ENCODE measurements at regions not wholly inside any gene's neighbourhood (a gene's known extent, or its start where the extent isn't known, plus 50 kb on each side); places are given as distances from the start of the nearest gene placed in this dataset.

GRCh38 chr10:109451879-109452278 is 471.4 kb downstream of the XPNPEP1 start:
- Histone ChIP-seq H3K27me3 (peaks cover 0 to 22% (median 4%) of the 10 kb centered on the region in 4 donors), H3K27ac (replicated peaks in 1 of 4) (no peak overlapping the region), H3K36me3 (no peaks in the 10 kb centered on the region), H3K9me3 (no peaks in the 10 kb centered on the region), H3K4me1 (peaks cover 0 to 5% (median 4%) of the 10 kb centered on the region in 4 donors), H3K4me3 (no peak overlapping the region)
- intact Hi-C loops (cut with DNase I), result no loop called here
- DNase-seq (ENCODE audit: extremely low spot score), result no peak
- TF ChIP-seq EP300 (IDR thresholded peaks at IDR 0.05) (no peak), POLR2A (IDR thresholded peaks at IDR 0.05; ENCODE audit: low read depth) (no peak), POLR2AphosphoS5 (IDR thresholded peaks at IDR 0.05) (no peak), CTCF (IDR thresholded peaks at IDR 0.05) (no peak)
- 97% methylated on average over 2 of the region's 2 CpGs for WGBS

- H3K4me3 ChIP-seq, result no peak overlapping the region
- TF ChIP-seq EP300 (IDR thresholded peaks at IDR 0.05), result no peak
- TF ChIP-seq POLR2AphosphoS5 (IDR thresholded peaks at IDR 0.05), result no peak
- TF ChIP-seq CTCF (IDR thresholded peaks at IDR 0.05), result no peak
- TF ChIP-seq POLR2A (IDR thresholded peaks at IDR 0.05; ENCODE audit: low read depth), result no peak
- H3K27ac ChIP-seq (replicated peaks in 1 of 4), result no peak overlapping the region
- DNase-seq (ENCODE audit: extremely low spot score), result no peak
- peaks cover 0 to 10% (median 0%) of the 10 kb centered on the region in 4 donors for H3K27me3 ChIP-seq
- H3K4me1 ChIP-seq, result no peaks in the 10 kb centered on the region
- intact Hi-C loops (cut with DNase I), result no loop called here
- no peaks in the 10 kb centered on the region for H3K36me3 ChIP-seq
- no peaks in the 10 kb centered on the region for H3K9me3 ChIP-seq
Observed at GRCh38 chr10:109450702-109451101, 472.6 kb downstream of the XPNPEP1 start.

GRCh38 chr10:109433434-109433833 is 489.9 kb downstream of the XPNPEP1 start:
- Histone ChIP-seq H3K27ac (replicated peaks in 1 of 4) (no peak overlapping the region), H3K4me3 (no peak overlapping the region), H3K27me3 (no peaks in the 10 kb centered on the region), H3K4me1 (peaks cover 0 to 17% (median 11%) of the 10 kb centered on the region in 4 donors), H3K36me3 (no peaks in the 10 kb centered on the region), H3K9me3 (no peaks in the 10 kb centered on the region)
- intact Hi-C loops (cut with DNase I), result no loop called here
- TF ChIP-seq EP300 (IDR thresholded peaks at IDR 0.05), result no peak
- TF ChIP-seq POLR2AphosphoS5 (IDR thresholded peaks at IDR 0.05), result no peak
- TF ChIP-seq CTCF (IDR thresholded peaks at IDR 0.05), result no peak
- TF ChIP-seq POLR2A (IDR thresholded peaks at IDR 0.05; ENCODE audit: low read depth), result no peak
- DNase-seq (ENCODE audit: extremely low spot score), result no peak

- WGBS, result 90% methylated on average over 2 of the region's 2 CpGs
- Histone ChIP-seq H3K27ac (replicated peaks in 1 of 4) (no peak overlapping the region), H3K4me1 (peaks cover 0 to 18% (median 11%) of the 10 kb centered on the region in 4 donors), H3K27me3 (no peaks in the 10 kb centered on the region), H3K36me3 (no peaks in the 10 kb centered on the region), H3K4me3 (no peak overlapping the region), H3K9me3 (no peaks in the 10 kb centered on the region)
- DNase-seq (ENCODE audit: extremely low spot score), result no peak
- TF ChIP-seq POLR2A (IDR thresholded peaks at IDR 0.05; ENCODE audit: low read depth) (no peak), POLR2AphosphoS5 (IDR thresholded peaks at IDR 0.05) (no peak), CTCF (IDR thresholded peaks at IDR 0.05) (no peak), EP300 (IDR thresholded peaks at IDR 0.05) (no peak)
- intact Hi-C loops (cut with DNase I), result no loop called here
Observed at GRCh38 chr10:109432281-109432680, 491.0 kb downstream of the XPNPEP1 start.

GRCh38 chr10:109430799-109431198 is 492.5 kb downstream of the XPNPEP1 start:
- H3K27ac ChIP-seq (replicated peaks in 1 of 4), result peak overlapping the region in 2 of 4 donors; percentile 40 to 53
- no peaks in the 10 kb centered on the region for H3K36me3 ChIP-seq
- DNase-seq (ENCODE audit: extremely low spot score), result no peak
- TF ChIP-seq EP300 (IDR thresholded peaks at IDR 0.05) (no peak), POLR2A (IDR thresholded peaks at IDR 0.05; ENCODE audit: low read depth) (no peak), POLR2AphosphoS5 (IDR thresholded peaks at IDR 0.05) (no peak), CTCF (IDR thresholded peaks at IDR 0.05) (no peak)
- intact Hi-C loops (cut with DNase I), result no loop called here
- no peak overlapping the region for H3K4me3 ChIP-seq
- WGBS, result 92% methylated on average over 2 of the region's 2 CpGs
- H3K4me1 ChIP-seq, result peaks cover 0 to 21% (median 11%) of the 10 kb centered on the region in 4 donors
- H3K9me3 ChIP-seq, result no peaks in the 10 kb centered on the region
- no peaks in the 10 kb centered on the region for H3K27me3 ChIP-seq
